Ishikawa (cell line): ENCODE measurements at regions not wholly inside any gene's neighbourhood (a gene's known extent, or its start where the extent isn't known, plus 50 kb on each side); places are given as distances from the start of the nearest gene placed in this dataset.

ENCODE experiments used
- CEBPB ChIP-seq: IDR thresholded peaks from 2 replicates; pipeline ENCODE4 v1.6.1; 2012
- CREB1 ChIP-seq: IDR thresholded peaks from 2 replicates; pipeline ENCODE4 v1.6.1; 2012; ENCODE audit warnings: low read depth
- EGR1 ChIP-seq: IDR thresholded peaks from 2 replicates; pipeline ENCODE4 v1.6.1; 2012
- EP300 ChIP-seq: IDR thresholded peaks from 2 replicates; pipeline ENCODE4 v1.6.1; 2012; ENCODE audit warnings: borderline replicate concordance
- FOXM1 ChIP-seq: IDR thresholded peaks from 2 replicates; pipeline ENCODE4 v1.6.1; 2012; ENCODE audit warnings: low read depth, borderline replicate concordance
- NFIC ChIP-seq: IDR thresholded peaks from 2 replicates; pipeline ENCODE4 v1.6.1; 2012
- RAD21 ChIP-seq: IDR thresholded peaks from 2 replicates; pipeline ENCODE4 v1.6.1; 2012; ENCODE audit warnings: low read depth
- TAF1 ChIP-seq: IDR thresholded peaks from 2 replicates; pipeline ENCODE4 v1.6.1; 2012; ENCODE audit warnings: low read depth, mild to moderate bottlenecking
- TCF12 ChIP-seq: IDR thresholded peaks from 2 replicates; pipeline ENCODE4 v1.6.1; 2012; ENCODE audit warnings: low read depth
- TEAD4 ChIP-seq: IDR thresholded peaks from 2 replicates; pipeline ENCODE4 v1.6.1; 2012
- YY1 ChIP-seq: IDR thresholded peaks from 2 replicates; pipeline ENCODE4 v1.6.1; 2012; ENCODE audit warnings: low read depth
- ZBTB7A ChIP-seq: IDR thresholded peaks from 2 replicates; pipeline ENCODE4 v1.6.1; 2012; ENCODE audit warnings: low read depth
- TF ChIP-seq, protein P1 (sequence below): IDR thresholded peaks from 2 replicates; pipeline ENCODE4 v1.6.1; 2012; ENCODE audit warnings: low read depth, mild to moderate bottlenecking
- TF ChIP-seq, protein P2 (sequence below): IDR thresholded peaks from 2 replicates; pipeline ENCODE4 v1.6.1; 2012
- TF ChIP-seq, protein P3 (sequence below): IDR thresholded peaks from 2 replicates; pipeline ENCODE4 v1.6.1; 2012

DNA sequence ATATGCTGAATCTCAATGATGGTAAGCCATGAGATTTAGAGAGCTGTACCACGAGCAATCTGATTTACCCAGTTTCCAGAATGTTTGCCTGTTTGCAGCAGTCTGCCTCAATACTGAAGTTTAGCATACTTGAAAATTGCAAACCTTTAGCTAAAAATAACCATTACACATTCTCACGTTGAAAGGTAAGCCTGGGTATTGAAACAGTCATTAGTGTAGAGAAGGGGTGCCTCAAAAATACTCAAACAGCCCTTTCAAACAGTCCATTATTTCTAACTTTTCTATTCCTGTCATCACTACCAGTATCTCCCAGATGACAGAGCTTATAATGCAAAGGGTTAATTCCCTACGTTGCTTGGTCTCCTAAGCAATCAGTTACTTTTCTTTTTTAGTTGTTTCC is 111.8 kb upstream of the MBNL1 start:
- no peak for TF ChIP-seq FOXM1
- TF ChIP-seq RAD21: no peak
- TF ChIP-seq CEBPB: no peak
- TF ChIP-seq ZBTB7A: no peak
- TF ChIP-seq NFIC: no peak
- TF ChIP-seq, protein P1, sequence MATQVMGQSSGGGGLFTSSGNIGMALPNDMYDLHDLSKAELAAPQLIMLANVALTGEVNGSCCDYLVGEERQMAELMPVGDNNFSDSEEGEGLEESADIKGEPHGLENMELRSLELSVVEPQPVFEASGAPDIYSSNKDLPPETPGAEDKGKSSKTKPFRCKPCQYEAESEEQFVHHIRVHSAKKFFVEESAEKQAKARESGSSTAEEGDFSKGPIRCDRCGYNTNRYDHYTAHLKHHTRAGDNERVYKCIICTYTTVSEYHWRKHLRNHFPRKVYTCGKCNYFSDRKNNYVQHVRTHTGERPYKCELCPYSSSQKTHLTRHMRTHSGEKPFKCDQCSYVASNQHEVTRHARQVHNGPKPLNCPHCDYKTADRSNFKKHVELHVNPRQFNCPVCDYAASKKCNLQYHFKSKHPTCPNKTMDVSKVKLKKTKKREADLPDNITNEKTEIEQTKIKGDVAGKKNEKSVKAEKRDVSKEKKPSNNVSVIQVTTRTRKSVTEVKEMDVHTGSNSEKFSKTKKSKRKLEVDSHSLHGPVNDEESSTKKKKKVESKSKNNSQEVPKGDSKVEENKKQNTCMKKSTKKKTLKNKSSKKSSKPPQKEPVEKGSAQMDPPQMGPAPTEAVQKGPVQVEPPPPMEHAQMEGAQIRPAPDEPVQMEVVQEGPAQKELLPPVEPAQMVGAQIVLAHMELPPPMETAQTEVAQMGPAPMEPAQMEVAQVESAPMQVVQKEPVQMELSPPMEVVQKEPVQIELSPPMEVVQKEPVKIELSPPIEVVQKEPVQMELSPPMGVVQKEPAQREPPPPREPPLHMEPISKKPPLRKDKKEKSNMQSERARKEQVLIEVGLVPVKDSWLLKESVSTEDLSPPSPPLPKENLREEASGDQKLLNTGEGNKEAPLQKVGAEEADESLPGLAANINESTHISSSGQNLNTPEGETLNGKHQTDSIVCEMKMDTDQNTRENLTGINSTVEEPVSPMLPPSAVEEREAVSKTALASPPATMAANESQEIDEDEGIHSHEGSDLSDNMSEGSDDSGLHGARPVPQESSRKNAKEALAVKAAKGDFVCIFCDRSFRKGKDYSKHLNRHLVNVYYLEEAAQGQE: no peak
- TF ChIP-seq, protein P2, sequence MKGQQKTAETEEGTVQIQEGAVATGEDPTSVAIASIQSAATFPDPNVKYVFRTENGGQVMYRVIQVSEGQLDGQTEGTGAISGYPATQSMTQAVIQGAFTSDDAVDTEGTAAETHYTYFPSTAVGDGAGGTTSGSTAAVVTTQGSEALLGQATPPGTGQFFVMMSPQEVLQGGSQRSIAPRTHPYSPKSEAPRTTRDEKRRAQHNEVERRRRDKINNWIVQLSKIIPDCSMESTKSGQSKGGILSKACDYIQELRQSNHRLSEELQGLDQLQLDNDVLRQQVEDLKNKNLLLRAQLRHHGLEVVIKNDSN: no peak
- TF ChIP-seq TAF1: no peak
- no peak for TF ChIP-seq EP300
- no peak for TF ChIP-seq CREB1
- TF ChIP-seq TEAD4: no peak
- no peak for TF ChIP-seq EGR1
- TF ChIP-seq, protein P3, sequence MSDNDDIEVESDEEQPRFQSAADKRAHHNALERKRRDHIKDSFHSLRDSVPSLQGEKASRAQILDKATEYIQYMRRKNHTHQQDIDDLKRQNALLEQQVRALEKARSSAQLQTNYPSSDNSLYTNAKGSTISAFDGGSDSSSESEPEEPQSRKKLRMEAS: no peak
- TF ChIP-seq TCF12: no peak
- TF ChIP-seq YY1: no peak

DNA sequence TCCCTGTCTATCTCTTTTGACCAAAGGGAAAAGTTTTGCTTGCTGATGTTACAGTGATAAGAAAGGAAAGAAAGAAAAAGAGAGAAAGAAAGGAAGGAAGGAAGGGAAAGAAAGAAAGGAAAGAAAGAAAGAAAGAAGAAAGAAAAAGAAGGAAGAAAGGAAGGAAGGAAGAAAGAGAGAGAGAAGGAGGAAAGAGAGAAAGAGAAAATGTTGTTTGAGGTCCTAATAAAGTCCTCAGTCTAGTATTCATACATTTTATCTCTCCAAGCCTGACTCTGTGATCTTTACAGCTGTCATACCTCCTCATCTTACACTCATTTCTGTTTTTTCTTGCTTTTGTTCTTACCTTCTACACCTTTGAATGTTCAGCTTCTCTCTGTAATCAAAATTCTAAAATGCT is 111.4 kb upstream of the MBNL1 start:
- TF ChIP-seq EGR1: no peak
- no peak for TF ChIP-seq TEAD4
- TF ChIP-seq, protein P3: no peak
- no peak for TF ChIP-seq TCF12
- TF ChIP-seq RAD21: no peak
- no peak for TF ChIP-seq FOXM1
- TF ChIP-seq, protein P2: no peak
- no peak for TF ChIP-seq YY1
- no peak for TF ChIP-seq CREB1
- TF ChIP-seq ZBTB7A: no peak
- no peak for TF ChIP-seq EP300
- no peak for TF ChIP-seq NFIC
- no peak for TF ChIP-seq CEBPB
- TF ChIP-seq, protein P1: no peak
- TF ChIP-seq TAF1: no peak

DNA sequence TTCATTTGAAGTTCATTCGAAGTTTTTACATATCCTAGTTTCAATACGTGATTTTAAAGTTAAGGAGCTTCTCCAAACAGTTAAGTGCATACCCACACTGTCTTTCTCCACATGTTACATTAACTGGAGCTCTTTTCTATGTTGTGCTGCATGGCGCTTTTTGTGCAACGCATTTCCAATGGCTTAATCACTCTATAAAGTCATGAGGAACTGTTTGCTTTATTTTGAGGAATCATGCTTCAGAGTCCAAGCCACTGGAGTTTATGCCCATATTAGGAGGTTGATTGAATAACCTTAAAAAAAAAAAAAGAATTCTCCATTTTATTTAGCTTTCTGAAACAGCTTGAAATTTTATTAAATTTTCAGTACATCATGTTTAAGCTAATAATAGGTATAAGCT is 109.4 kb upstream of the MBNL1 start:
- no peak for TF ChIP-seq CEBPB
- TF ChIP-seq FOXM1: no peak

DNA sequence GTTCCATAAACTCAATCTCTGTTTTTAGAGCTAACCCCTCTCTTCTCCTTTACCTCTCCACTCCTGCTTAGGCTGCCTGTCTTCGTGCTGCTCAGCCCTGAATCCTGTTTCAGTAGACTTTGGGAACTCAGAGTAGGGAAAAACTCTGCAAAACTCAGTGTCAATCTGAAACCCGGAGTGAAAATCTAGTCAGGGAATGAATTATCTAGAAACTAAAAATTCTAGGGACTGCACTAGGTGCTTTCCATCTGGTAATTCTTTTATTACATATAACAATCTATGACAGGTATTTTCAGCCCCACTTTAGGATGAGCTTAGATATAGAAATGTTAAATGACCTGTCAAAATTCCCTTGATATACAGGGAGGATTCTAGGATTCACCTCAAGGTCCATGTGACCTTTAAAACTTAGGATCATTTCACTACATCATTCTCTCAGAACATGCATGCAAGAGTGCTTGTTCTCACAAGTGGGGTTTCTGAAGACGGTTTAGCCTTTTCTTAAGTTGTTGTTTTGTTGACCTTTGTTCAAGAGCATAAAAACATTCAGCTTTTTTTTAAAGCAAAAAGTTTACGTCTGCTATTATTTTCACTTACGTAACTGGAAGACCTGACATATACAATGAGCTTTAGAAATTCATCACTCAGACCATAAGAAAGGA is 108.2 kb upstream of the MBNL1 start:
- TF ChIP-seq, protein P3: no peak
- TF ChIP-seq TCF12 (no peak), FOXM1 (no peak), CREB1 (no peak), TEAD4 (no peak), TAF1 (no peak), CEBPB (no peak), ZBTB7A (no peak), RAD21 (no peak), YY1 (no peak), EGR1 (no peak), EP300 (no peak), NFIC (no peak)
- TF ChIP-seq, protein P1: no peak
- TF ChIP-seq, protein P2: no peak
